ENCODE measurements at regions not wholly inside any gene's neighbourhood (a gene's known extent, or its start where the extent isn't known, plus 50 kb on each side); places are given as distances from the start of the nearest gene placed in this dataset.

DNA sequence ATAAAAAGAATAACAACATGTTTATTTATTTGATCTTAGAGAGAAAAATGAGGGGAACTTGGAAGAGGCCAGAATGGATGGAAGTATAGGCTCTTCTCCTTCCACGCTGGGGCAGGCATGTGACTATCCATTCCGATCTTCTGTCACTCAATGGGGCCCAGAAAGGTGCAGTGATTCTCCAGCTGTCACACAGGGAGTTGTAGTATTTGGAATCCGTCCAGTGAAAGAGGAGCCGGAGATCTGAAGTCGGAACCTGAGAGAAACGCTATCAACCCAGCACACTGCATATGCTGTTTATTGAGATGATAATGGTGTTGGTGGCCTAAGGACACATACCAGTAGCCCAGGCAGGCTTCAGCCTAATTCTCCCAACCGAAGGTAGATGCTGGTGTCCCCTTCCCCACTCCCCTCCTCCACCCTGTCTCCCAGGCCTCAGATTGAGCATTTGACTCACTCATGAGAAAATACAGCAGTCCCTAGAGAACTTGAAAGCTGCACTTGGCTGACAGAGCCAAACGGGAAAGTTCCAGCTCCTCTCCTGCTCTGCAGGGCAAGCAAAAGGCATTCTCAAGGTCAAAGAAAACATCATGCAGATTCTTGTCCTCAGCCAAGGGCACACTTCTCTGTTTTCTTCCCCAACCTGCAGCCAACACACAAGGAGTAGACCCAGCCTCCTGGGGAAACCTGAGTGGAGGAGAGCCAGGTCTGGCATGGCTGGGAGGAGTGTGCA lies 100.4 kb downstream of the IRF2BPL start:
- in situ Hi-C loops (cut with MboI; ENCODE audit: low sequenced_read_pairs) = no loop called here

- in situ Hi-C loops (cut with MboI; ENCODE audit: low sequenced_read_pairs) = no loop called here
Observed at GRCh38 chr14:76926521-76927251, 100.5 kb downstream of the LRRC74A start.

DNA sequence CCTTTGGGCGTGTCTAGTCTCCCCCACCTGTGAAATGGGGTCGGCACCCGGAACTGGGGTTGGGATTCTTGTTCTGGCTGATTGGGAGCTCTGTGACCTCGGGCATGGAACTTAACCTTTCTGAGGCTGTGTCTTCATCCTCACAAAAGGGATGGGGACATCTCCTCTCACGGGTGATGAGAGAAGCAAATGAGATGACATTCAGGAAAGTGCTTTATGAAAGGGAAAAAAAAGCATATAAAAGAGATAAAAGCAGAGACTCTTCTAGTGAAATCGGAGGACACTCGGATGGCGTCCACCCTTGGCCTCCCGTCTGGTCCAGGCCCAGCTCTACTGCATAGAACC lies 98.9 kb downstream of the LRRC74A start:
- in situ Hi-C loops (cut with MboI; ENCODE audit: low sequenced_read_pairs) = no loop called here

DNA sequence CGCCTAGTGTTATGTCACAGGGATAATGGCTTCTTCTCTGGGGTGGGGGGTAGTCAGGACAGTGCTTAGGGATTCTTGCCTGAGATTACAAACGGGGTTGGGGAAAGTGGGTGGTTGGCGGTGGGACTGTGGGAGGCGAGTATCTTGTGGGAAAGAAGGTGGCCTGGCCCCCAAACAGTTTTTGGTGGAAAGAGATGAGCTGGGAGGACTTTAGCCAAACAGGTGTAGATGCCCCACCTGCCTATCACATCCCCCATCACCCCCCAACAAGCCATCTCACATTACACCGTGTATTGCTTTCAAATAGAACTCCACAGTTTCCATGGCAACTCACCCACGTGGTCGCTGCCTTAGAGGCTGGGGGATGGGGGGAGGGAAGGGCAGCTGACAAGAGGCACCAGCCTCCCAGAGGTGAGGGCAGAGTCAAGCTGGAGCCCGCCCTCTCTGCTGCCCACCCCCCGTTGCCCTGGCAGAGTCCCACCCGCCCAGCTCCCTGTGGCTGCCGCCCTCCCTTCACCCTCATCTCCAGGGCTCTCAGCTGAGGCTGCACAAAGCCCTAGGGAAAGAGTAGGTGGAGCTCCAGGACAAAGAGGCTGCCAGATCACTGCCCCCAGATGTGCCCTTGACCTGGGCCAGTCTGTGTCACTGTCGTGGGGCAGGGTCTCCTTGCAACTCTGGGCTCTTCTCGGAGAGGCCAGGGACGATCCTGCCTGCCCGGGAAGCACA lies 98.3 kb downstream of the LRRC74A start:
- in situ Hi-C loops (cut with MboI; ENCODE audit: low sequenced_read_pairs) = no loop called here

GRCh38 chr14:76923431-76924370 lies 97.5 kb downstream of the LRRC74A start:
- in situ Hi-C loops (cut with MboI; ENCODE audit: low sequenced_read_pairs) = no loop called here

- in situ Hi-C loops (cut with MboI; ENCODE audit: low sequenced_read_pairs) = no loop called here
Observed at GRCh38 chr14:76922584-76922983, 96.4 kb downstream of the LRRC74A start.

- in situ Hi-C loops (cut with MboI; ENCODE audit: low sequenced_read_pairs) = no loop called here
Observed at GRCh38 chr14:76922092-76922491, 95.9 kb downstream of the LRRC74A start.

DNA sequence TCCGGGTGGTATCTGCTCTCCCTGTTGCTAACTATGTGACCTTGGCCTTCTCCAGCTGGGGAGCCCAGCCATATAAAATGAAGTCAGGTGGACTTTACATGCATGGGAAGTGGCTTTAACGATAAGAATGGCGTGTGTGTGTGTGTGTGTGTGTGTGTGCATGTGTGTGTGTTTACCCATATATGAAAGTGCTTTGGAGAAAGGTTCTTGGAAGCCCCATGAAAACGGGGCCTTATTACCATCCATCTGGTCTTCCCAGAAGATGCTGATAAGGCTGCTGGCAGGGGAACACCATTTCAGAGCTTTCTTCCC lies 94.8 kb downstream of the LRRC74A start:
- in situ Hi-C loops (cut with MboI; ENCODE audit: low sequenced_read_pairs) = no loop called here

DNA sequence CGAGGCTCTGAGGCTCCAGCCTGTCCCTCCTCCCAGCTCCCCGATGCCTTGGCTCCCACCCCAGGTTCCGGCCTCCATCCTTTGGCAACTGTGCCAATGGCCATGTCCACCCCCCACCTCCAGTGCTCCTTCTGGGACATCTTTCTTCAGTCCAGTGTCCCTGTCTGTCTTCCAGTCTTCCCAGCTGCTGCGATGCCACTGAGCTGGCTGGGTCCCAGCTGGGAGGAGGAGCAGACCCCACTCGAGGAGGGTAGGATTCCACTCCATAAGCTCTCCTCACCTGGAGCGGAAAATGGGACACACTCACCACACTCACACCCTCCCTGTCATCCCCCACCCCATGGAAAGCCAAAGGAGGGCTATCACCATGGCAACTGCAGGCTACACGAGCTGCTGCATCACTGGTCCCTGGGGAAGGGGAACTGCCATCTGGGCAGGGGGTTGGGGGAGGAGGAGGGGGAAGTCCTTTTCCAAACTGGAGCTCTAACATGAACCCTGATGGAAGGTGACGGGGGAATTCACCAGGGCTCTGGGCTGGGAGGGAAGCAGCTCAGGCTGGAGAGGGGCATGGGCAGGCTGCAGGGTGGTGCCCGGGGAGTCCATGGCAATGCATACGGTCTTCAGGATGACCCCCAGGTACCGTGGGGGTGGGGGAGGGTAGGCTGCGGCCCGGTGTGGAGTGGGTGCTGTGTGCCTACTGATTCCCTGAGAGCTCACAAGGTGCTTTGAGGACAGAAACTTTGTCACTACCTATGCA lies 94.3 kb downstream of the LRRC74A start:
- in situ Hi-C loops (cut with MboI; ENCODE audit: low sequenced_read_pairs) = no loop called here

GRCh38 chr14:76919431-76920330 lies 93.5 kb downstream of the LRRC74A start:
- in situ Hi-C loops (cut with MboI; ENCODE audit: low sequenced_read_pairs) = loop anchor here (10.0 kb wide), 1 partner anchor 145 kb away; no protein-coding TSS in a partner anchor
